ENCODE measurements at regions not wholly inside any gene's neighbourhood (a gene's known extent, or its start where the extent isn't known, plus 50 kb on each side); places are given as distances from the start of the nearest gene placed in this dataset.

- no peak for DNase-seq
- H3K4me3 Mint-ChIP-seq: no peak overlapping the region
- TF ChIP-seq CTCF (IDR thresholded peaks at IDR 0.05): no peak
- H3K36me3 Mint-ChIP-seq (ENCODE audit: low read depth): no peaks in the 10 kb centered on the region
- H3K27ac Mint-ChIP-seq: no peak overlapping the region
- H3K4me1 Mint-ChIP-seq (ENCODE audit: low read depth): no peaks in the 10 kb centered on the region
- H3K9me3 Mint-ChIP-seq: peaks cover 12% of the 10 kb centered on the region
- no peaks in the 10 kb centered on the region for H3K27me3 Mint-ChIP-seq (ENCODE audit: insufficient read depth)
Observed at GRCh38 chrX:149371986-149372385, 133.1 kb downstream of the IDS start.

- no peaks in the 10 kb centered on the region for H3K27me3 Mint-ChIP-seq (ENCODE audit: insufficient read depth)
- TF ChIP-seq CTCF (IDR thresholded peaks at IDR 0.05): no peak
- H3K4me1 Mint-ChIP-seq (ENCODE audit: low read depth): no peaks in the 10 kb centered on the region
- H3K4me3 Mint-ChIP-seq: no peak overlapping the region
- no peak for DNase-seq
- no peaks in the 10 kb centered on the region for H3K36me3 Mint-ChIP-seq (ENCODE audit: low read depth)
- peaks cover 13% of the 10 kb centered on the region for H3K9me3 Mint-ChIP-seq
- H3K27ac Mint-ChIP-seq: no peak overlapping the region
Observed at GRCh38 chrX:149370097-149370496, 135.0 kb downstream of the IDS start.

GRCh38 chrX:149365552-149365951, 139.6 kb downstream of the IDS start:
- no peaks in the 10 kb centered on the region for H3K4me1 Mint-ChIP-seq (ENCODE audit: low read depth)
- no peaks in the 10 kb centered on the region for H3K27me3 Mint-ChIP-seq (ENCODE audit: insufficient read depth)
- no peak for TF ChIP-seq CTCF (IDR thresholded peaks at IDR 0.05)
- H3K9me3 Mint-ChIP-seq: peaks cover 13% of the 10 kb centered on the region
- no peaks in the 10 kb centered on the region for H3K36me3 Mint-ChIP-seq (ENCODE audit: low read depth)
- H3K4me3 Mint-ChIP-seq: no peak overlapping the region
- H3K27ac Mint-ChIP-seq: no peak overlapping the region
- DNase-seq: no peak

GRCh38 chrX:149365061-149365460, 140.0 kb downstream of the IDS start:
- TF ChIP-seq CTCF (IDR thresholded peaks at IDR 0.05): no peak
- Mint-ChIP-seq H3K4me1 (ENCODE audit: low read depth) (no peaks in the 10 kb centered on the region), H3K27me3 (ENCODE audit: insufficient read depth) (no peaks in the 10 kb centered on the region), H3K27ac (no peak overlapping the region), H3K36me3 (ENCODE audit: low read depth) (no peaks in the 10 kb centered on the region), H3K4me3 (no peak overlapping the region), H3K9me3 (peaks cover 13% of the 10 kb centered on the region)
- no peak for DNase-seq

- no peak for TF ChIP-seq CTCF (IDR thresholded peaks at IDR 0.05)
- Mint-ChIP-seq H3K9me3 (peaks cover 12% of the 10 kb centered on the region), H3K36me3 (ENCODE audit: low read depth) (no peaks in the 10 kb centered on the region), H3K27me3 (ENCODE audit: insufficient read depth) (no peaks in the 10 kb centered on the region), H3K27ac (no peak overlapping the region), H3K4me1 (ENCODE audit: low read depth) (no peaks in the 10 kb centered on the region), H3K4me3 (no peak overlapping the region)
- no peak for DNase-seq
Observed at GRCh38 chrX:149363965-149364364, 141.1 kb downstream of the IDS start.

- no peaks in the 10 kb centered on the region for H3K9me3 Mint-ChIP-seq
- no peak for DNase-seq
- H3K4me1 Mint-ChIP-seq (ENCODE audit: low read depth): no peaks in the 10 kb centered on the region
- no peak overlapping the region for H3K27ac Mint-ChIP-seq
- no peak overlapping the region for H3K4me3 Mint-ChIP-seq
- no peaks in the 10 kb centered on the region for H3K27me3 Mint-ChIP-seq (ENCODE audit: insufficient read depth)
- TF ChIP-seq CTCF (IDR thresholded peaks at IDR 0.05): no peak
- H3K36me3 Mint-ChIP-seq (ENCODE audit: low read depth): no peaks in the 10 kb centered on the region
Observed at GRCh38 chrX:149346306-149346705, 158.8 kb downstream of the IDS start.

All from HFFc6 (cell line).